GM23248 (cell line): ENCODE measurements at regions not wholly inside any gene's neighbourhood (a gene's known extent, or its start where the extent isn't known, plus 50 kb on each side); places are given as distances from the start of the nearest gene placed in this dataset.

Source experiments
- DNase-seq: peaks from one replicate; pipeline ENCODE4 v3.0.0-alpha.2; 2015
- H2AFZ ChIP-seq: fragments of 200-600 bp; sonication (generic); 2 replicates; pipeline ENCODE4 v1.6.1; 2016; ENCODE audit warnings: antibody characterized with exemption
- H3F3A ChIP-seq: fragments of 200-600 bp; sonication (generic); 2 replicates; pipeline ENCODE4 v1.6.1; 2016; ENCODE audit warnings: mild to moderate bottlenecking, antibody characterized with exemption, mixed run types; ENCODE audit not compliant: insufficient read depth
- H3K27ac ChIP-seq: fragments of 200-600 bp; sonication (generic); 2 replicates; pipeline ENCODE4 v1.5.1; 2016; ENCODE audit warnings: mild to moderate bottlenecking
- H3K27me3 ChIP-seq: fragments of 200-600 bp; sonication (generic); replicated peaks from 2 replicates; pipeline ENCODE4 v1.6.1; 2016; ENCODE audit warnings: mild to moderate bottlenecking; ENCODE audit not compliant: insufficient read depth
- H3K36me3 ChIP-seq: fragments of 200-600 bp; sonication (generic); 2 replicates; pipeline ENCODE4 v1.6.1; 2016; ENCODE audit warnings: low read depth, mild to moderate bottlenecking
- H3K4me1 ChIP-seq: fragments of 200-600 bp; sonication (generic); 2 replicates; pipeline ENCODE4 v1.6.1; 2016; ENCODE audit warnings: mild to moderate bottlenecking; ENCODE audit not compliant: insufficient read depth
- H3K4me2 ChIP-seq: fragments of 200-600 bp; sonication (generic); one replicate; pipeline ENCODE4 v1.6.1; 2016; ENCODE audit warnings: mild to moderate bottlenecking; ENCODE audit not compliant: unreplicated experiment
- H3K4me3 ChIP-seq: fragments of 200-600 bp; sonication (generic); 2 replicates; pipeline ENCODE4 v1.5.1; 2016; ENCODE audit warnings: mild to moderate bottlenecking
- H3K79me2 ChIP-seq: fragments of 200-600 bp; sonication (generic); 2 replicates; pipeline ENCODE4 v1.6.1; 2016; ENCODE audit warnings: mild to moderate bottlenecking; ENCODE audit not compliant: insufficient read depth
- H3K9ac ChIP-seq: fragments of 200-600 bp; sonication (generic); 2 replicates; pipeline ENCODE4 v1.6.1; 2016; ENCODE audit warnings: mild to moderate bottlenecking
- H3K9me2 ChIP-seq: fragments of 200-600 bp; sonication (generic); 2 replicates; pipeline ENCODE4 v1.6.1; 2016; ENCODE audit warnings: mixed run types, mild to moderate bottlenecking, moderate library complexity; ENCODE audit not compliant: insufficient read depth
- H3K9me3 ChIP-seq: fragments of 200-600 bp; sonication (generic); one replicate; pipeline ENCODE4 v1.6.1; 2017; ENCODE audit warnings: low read depth
- H4K20me1 ChIP-seq: fragments of 200-600 bp; sonication (generic); 2 replicates; pipeline ENCODE4 v1.6.0; 2016; ENCODE audit not compliant: insufficient read depth
- EZH2 ChIP-seq: fragments of 200-600 bp; sonication (generic); IDR thresholded peaks from 2 replicates; pipeline ENCODE4 v1.6.1; 2018; ENCODE audit warnings: antibody characterized with exemption, mild to moderate bottlenecking; ENCODE audit not compliant: insufficient read depth, poor library complexity, severe bottlenecking
- EZH2phosphoT487 ChIP-seq: fragments of 200-600 bp; sonication (generic); IDR thresholded peaks from 2 replicates; pipeline ENCODE4 v1.6.1; 2018; ENCODE audit warnings: antibody characterized with exemption, moderate library complexity, mild to moderate bottlenecking, low read depth; ENCODE audit not compliant: insufficient read depth
- WGBS, 2 experiments: methylation state at CpG; one replicate each; pipeline ENCODE4 v1.1.6; 2015 to 2017; ENCODE audit warnings: low lambda C conversion rate in 2 of 2, low coverage in 1 of 2; ENCODE audit errors: missing lambda C conversion rate in 2 of 2; 5-methylcytosine and 5-hydroxymethylcytosine counted together
- in situ Hi-C: fragments of 300-500 bp; cut with MboI; formaldehyde crosslinking; loops from 2 replicates; pipeline ENCODE4 v1.15.0; 2020

- TF ChIP-seq EZH2phosphoT487 (no peak), EZH2 (no peak)
- 0 to 2% methylated on average over 1 of the region's 1 CpG for WGBS, 2 experiments
- H3K9me3 ChIP-seq: no peaks in the 10 kb centered on the region
- in situ Hi-C loops: no loop called here
- H3K27ac ChIP-seq: no peak overlapping the region
- H3F3A ChIP-seq: no peaks in the 10 kb centered on the region
- H3K4me3 ChIP-seq: no peak overlapping the region
- no peaks in the 10 kb centered on the region for H3K79me2 ChIP-seq
- no peaks in the 10 kb centered on the region for H3K4me1 ChIP-seq
- no peak overlapping the region for H2AFZ ChIP-seq
- no peak overlapping the region for H3K9ac ChIP-seq
- H3K4me2 ChIP-seq: no peak overlapping the region
- H3K9me2 ChIP-seq: no peaks in the 10 kb centered on the region
- DNase-seq: no peak
- H3K36me3 ChIP-seq: no peaks in the 10 kb centered on the region
- no peaks in the 10 kb centered on the region for H4K20me1 ChIP-seq
- H3K27me3 ChIP-seq: no peaks in the 10 kb centered on the region
These were observed 1268.6 kb downstream of the RAPGEF2 start for GRCh38 chr4:160371446-160371845.

GRCh38 chr4:160372390-160372789 lies 1269.5 kb downstream of the RAPGEF2 start:
- in situ Hi-C loops: no loop called here
- WGBS, 2 experiments: 31 to 38% methylated on average over 5 of the region's 5 CpGs
- no peak overlapping the region for H3K4me3 ChIP-seq

GRCh38 chr4:160373911-160374310 lies 1271.0 kb downstream of the RAPGEF2 start:
- no peaks in the 10 kb centered on the region for H4K20me1 ChIP-seq
- H3K27ac ChIP-seq: no peak overlapping the region
- H3K79me2 ChIP-seq: no peaks in the 10 kb centered on the region
- no peak overlapping the region for H3K4me3 ChIP-seq
- H3K9me2 ChIP-seq: no peaks in the 10 kb centered on the region
- no peak for DNase-seq
- in situ Hi-C loops: no loop called here
- TF ChIP-seq EZH2: no peak
- TF ChIP-seq EZH2phosphoT487: no peak
- no peaks in the 10 kb centered on the region for H3K4me1 ChIP-seq
- no peaks in the 10 kb centered on the region for H3K27me3 ChIP-seq
- no peaks in the 10 kb centered on the region for H3K36me3 ChIP-seq
- H3K4me2 ChIP-seq: no peak overlapping the region
- H3K9me3 ChIP-seq: no peaks in the 10 kb centered on the region
- H3F3A ChIP-seq: no peaks in the 10 kb centered on the region
- WGBS, 2 experiments: 29 to 41% methylated on average over 2 of the region's 2 CpGs
- no peak overlapping the region for H2AFZ ChIP-seq
- no peak overlapping the region for H3K9ac ChIP-seq

More at GRCh38 chr4:160372390-160372789, 1269.5 kb downstream of the RAPGEF2 start:
- Histone ChIP-seq H3K9me3 (no peaks in the 10 kb centered on the region), H3K9me2 (no peaks in the 10 kb centered on the region), H3K9ac (no peak overlapping the region), H2AFZ (no peak overlapping the region), H3F3A (no peaks in the 10 kb centered on the region), H3K4me1 (no peaks in the 10 kb centered on the region), H3K79me2 (no peaks in the 10 kb centered on the region), H3K27ac (no peak overlapping the region), H4K20me1 (no peaks in the 10 kb centered on the region), H3K27me3 (no peaks in the 10 kb centered on the region), H3K36me3 (no peaks in the 10 kb centered on the region), H3K4me2 (no peak overlapping the region)
- no peak for TF ChIP-seq EZH2phosphoT487
- no peak for TF ChIP-seq EZH2
- DNase-seq: no peak

GRCh38 chr4:160375772-160376452 lies 1273.0 kb downstream of the RAPGEF2 start:
- Histone ChIP-seq H3K4me2 (no peak overlapping the region), H3F3A (no peaks in the 10 kb centered on the region), H2AFZ (no peak overlapping the region), H3K9me2 (no peaks in the 10 kb centered on the region), H3K79me2 (no peaks in the 10 kb centered on the region), H3K4me3 (no peak overlapping the region), H3K27ac (no peak overlapping the region), H3K9ac (no peak overlapping the region), H3K4me1 (no peaks in the 10 kb centered on the region), H3K36me3 (no peaks in the 10 kb centered on the region), H3K27me3 (no peaks in the 10 kb centered on the region), H4K20me1 (no peaks in the 10 kb centered on the region), H3K9me3 (no peaks in the 10 kb centered on the region)
- in situ Hi-C loops: no loop called here
- WGBS, 2 experiments: 64 to 67% methylated on average over 2 of the region's 2 CpGs
- no peak for TF ChIP-seq EZH2
- TF ChIP-seq EZH2phosphoT487: no peak
- DNase-seq: no peak

- no peak overlapping the region for H2AFZ ChIP-seq
- H3K9ac ChIP-seq: no peak overlapping the region
- no peak for TF ChIP-seq EZH2
- TF ChIP-seq EZH2phosphoT487: no peak
- no peaks in the 10 kb centered on the region for H3F3A ChIP-seq
- no peaks in the 10 kb centered on the region for H3K36me3 ChIP-seq
- H3K9me3 ChIP-seq: no peaks in the 10 kb centered on the region
- H3K4me2 ChIP-seq: no peak overlapping the region
- no peaks in the 10 kb centered on the region for H3K79me2 ChIP-seq
- no peaks in the 10 kb centered on the region for H3K4me1 ChIP-seq
- no peak for DNase-seq
- H3K4me3 ChIP-seq: no peak overlapping the region
- H4K20me1 ChIP-seq: no peaks in the 10 kb centered on the region
- no peaks in the 10 kb centered on the region for H3K9me2 ChIP-seq
- in situ Hi-C loops: no loop called here
- H3K27ac ChIP-seq: no peak overlapping the region
- H3K27me3 ChIP-seq: no peaks in the 10 kb centered on the region
These were observed 1284.0 kb downstream of the RAPGEF2 start for GRCh38 chr4:160386846-160387245.
